ENCODE measurements at regions not wholly inside any gene's neighbourhood (a gene's known extent, or its start where the extent isn't known, plus 50 kb on each side); places are given as distances from the start of the nearest gene placed in this dataset.

DNA sequence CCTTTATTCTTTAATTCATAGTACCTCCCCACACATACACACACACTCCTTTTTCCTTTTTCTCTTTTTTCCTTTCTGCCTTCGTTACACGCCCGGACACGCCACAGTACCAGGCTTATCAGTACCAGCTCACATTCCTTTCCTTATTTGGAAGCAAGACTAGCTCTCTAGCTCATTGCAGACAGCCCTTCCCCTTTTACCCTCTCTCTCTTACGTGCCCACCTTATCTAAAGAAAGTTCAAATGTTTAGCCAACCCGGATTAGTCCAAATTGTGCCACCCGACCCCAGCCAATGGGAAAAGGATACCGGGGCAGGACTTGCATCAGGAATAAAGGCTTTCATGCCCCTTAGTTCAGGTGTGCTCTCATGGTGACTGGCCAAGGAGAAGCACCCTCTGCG lies 194.7 kb upstream of the VCX3A start:
- ChIA-PET POLR2A (no interaction called here), CTCF (no interaction called here)
- DNase-seq (ENCODE audit: extremely low spot score): no peak
- TF ChIP-seq, protein P1, sequence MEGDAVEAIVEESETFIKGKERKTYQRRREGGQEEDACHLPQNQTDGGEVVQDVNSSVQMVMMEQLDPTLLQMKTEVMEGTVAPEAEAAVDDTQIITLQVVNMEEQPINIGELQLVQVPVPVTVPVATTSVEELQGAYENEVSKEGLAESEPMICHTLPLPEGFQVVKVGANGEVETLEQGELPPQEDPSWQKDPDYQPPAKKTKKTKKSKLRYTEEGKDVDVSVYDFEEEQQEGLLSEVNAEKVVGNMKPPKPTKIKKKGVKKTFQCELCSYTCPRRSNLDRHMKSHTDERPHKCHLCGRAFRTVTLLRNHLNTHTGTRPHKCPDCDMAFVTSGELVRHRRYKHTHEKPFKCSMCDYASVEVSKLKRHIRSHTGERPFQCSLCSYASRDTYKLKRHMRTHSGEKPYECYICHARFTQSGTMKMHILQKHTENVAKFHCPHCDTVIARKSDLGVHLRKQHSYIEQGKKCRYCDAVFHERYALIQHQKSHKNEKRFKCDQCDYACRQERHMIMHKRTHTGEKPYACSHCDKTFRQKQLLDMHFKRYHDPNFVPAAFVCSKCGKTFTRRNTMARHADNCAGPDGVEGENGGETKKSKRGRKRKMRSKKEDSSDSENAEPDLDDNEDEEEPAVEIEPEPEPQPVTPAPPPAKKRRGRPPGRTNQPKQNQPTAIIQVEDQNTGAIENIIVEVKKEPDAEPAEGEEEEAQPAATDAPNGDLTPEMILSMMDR (IDR thresholded peaks at IDR 0.05; ENCODE audit: control extremely low read depth, extremely low read depth, low read depth, missing control alignments): no peak

DNA sequence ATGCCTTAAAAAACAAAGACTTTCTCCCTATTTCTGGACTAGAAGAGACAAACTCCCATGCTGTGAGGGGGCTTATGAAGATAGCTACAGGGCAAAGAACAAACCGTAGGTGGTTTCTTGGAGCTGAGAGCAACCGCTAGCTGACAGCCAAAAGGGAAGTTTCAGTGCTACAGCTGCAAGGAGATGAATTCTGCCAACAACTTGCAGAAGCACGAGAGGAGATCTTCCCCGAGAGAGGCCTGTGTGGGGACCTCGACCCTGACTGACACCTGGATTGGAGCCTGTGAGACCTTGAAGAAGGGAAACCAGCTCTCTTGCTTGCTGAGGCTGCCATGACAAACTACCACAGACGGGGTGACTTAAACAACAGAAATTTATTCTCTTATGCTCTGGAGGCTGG lies 183.8 kb upstream of the VCX3A start:
- TF ChIP-seq, protein P1 (IDR thresholded peaks at IDR 0.05; ENCODE audit: control extremely low read depth, extremely low read depth, low read depth, missing control alignments): no peak
- DNase-seq (ENCODE audit: extremely low spot score): no peak
- ChIA-PET POLR2A (no interaction called here), CTCF (no interaction called here)

- TF ChIP-seq, protein P1 (IDR thresholded peaks at IDR 0.05; ENCODE audit: control extremely low read depth, extremely low read depth, low read depth, missing control alignments): no peak
- ChIA-PET POLR2A (no interaction called here), CTCF (no interaction called here)
- DNase-seq (ENCODE audit: extremely low spot score): no peak
These were observed 173.9 kb upstream of the VCX3A start for GRCh38 chrX:6708676-6709380.

GRCh38 chrX:6708041-6708440 lies 173.1 kb upstream of the VCX3A start:
- ChIA-PET POLR2A (no interaction called here), CTCF (no interaction called here)
- TF ChIP-seq, protein P1 (IDR thresholded peaks at IDR 0.05; ENCODE audit: control extremely low read depth, extremely low read depth, low read depth, missing control alignments): no peak
- DNase-seq (ENCODE audit: extremely low spot score): no peak

GRCh38 chrX:6707497-6707896 lies 172.6 kb upstream of the VCX3A start:
- TF ChIP-seq, protein P1 (IDR thresholded peaks at IDR 0.05; ENCODE audit: control extremely low read depth, extremely low read depth, low read depth, missing control alignments): no peak
- POLR2A ChIA-PET: no interaction called here
- CTCF ChIA-PET: no interaction called here
- no peak for DNase-seq (ENCODE audit: extremely low spot score)

GRCh38 chrX:6701085-6701484 lies 166.2 kb upstream of the VCX3A start:
- POLR2A ChIA-PET: no interaction called here
- CTCF ChIA-PET: no interaction called here
- TF ChIP-seq, protein P1 (IDR thresholded peaks at IDR 0.05; ENCODE audit: control extremely low read depth, extremely low read depth, low read depth, missing control alignments): no peak
- DNase-seq (ENCODE audit: extremely low spot score): no peak

Data from GM10248 (cell line).